C4-2B (cell line): ENCODE measurements at regions not wholly inside any gene's neighbourhood (a gene's known extent, or its start where the extent isn't known, plus 50 kb on each side); places are given as distances from the start of the nearest gene placed in this dataset.

ENCODE experiments used
- ZFX ChIP-seq: fragments of 450-650 bp; IDR thresholded peaks from 2 replicates; pipeline ENCODE4 v1.6.1; 2017
- TF ChIP-seq, protein P1 (sequence below): fragments of 450-650 bp; conservative IDR thresholded peaks from 2 replicates; pipeline ENCODE4 v1.5.1; 2017; ENCODE audit warnings: mild to moderate bottlenecking

DNA sequence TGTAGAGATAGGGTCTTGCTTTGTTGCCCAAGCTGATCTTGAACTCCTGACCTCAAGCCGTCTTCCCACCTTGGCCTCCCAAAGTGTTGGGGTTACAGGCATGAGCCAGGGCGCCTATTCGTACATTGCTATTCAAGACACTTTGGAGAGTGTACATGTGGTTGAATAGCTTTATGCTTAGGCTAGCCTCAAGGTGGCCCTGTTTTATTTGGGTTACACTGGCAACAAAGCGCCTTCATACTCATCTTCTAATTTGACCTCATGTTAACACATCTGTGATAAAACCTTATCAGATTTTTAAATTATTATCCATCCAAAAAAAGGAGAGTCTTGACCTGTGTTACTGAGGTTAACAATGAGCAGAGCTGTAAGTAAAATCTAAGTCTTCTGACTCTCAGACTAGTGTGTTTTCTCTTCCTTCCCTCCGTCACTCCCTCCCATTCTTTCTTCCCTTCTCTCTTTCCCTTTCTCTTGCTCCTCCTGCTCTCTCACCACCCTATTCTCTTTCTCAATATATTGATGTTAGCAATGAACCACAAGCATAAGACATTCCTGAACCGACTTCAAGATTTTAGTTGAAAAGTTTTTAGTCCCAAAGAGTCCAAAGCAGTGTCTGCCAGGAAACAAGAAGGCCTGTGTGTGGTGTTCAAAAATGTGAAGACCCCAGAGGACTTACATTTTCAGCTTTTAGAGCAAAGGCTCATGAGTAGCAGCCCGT is 603.7 kb upstream of the CFAP20DC start:
- TF ChIP-seq ZFX: no peak
- TF ChIP-seq, protein P1, sequence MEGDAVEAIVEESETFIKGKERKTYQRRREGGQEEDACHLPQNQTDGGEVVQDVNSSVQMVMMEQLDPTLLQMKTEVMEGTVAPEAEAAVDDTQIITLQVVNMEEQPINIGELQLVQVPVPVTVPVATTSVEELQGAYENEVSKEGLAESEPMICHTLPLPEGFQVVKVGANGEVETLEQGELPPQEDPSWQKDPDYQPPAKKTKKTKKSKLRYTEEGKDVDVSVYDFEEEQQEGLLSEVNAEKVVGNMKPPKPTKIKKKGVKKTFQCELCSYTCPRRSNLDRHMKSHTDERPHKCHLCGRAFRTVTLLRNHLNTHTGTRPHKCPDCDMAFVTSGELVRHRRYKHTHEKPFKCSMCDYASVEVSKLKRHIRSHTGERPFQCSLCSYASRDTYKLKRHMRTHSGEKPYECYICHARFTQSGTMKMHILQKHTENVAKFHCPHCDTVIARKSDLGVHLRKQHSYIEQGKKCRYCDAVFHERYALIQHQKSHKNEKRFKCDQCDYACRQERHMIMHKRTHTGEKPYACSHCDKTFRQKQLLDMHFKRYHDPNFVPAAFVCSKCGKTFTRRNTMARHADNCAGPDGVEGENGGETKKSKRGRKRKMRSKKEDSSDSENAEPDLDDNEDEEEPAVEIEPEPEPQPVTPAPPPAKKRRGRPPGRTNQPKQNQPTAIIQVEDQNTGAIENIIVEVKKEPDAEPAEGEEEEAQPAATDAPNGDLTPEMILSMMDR: no peak
